Uterus (tissue), 3 donors: ENCODE measurements at regions not wholly inside any gene's neighbourhood (a gene's known extent, or its start where the extent isn't known, plus 50 kb on each side); places are given as distances from the start of the nearest gene placed in this dataset.

Source experiments
- DNase-seq, 2 donors: peaks; one replicate each; pipeline ENCODE4 v3.0.0-alpha.2; 2019 to 2020
- H3K27ac ChIP-seq, 2 donors: fragments of 200-600 bp; sonication (generic); 1 replicate in 1 of 2; 2 replicates in 1 of 2; pipeline ENCODE4 v1.5.1; 2016 to 2018
- H3K27me3 ChIP-seq, 2 donors: fragments of 200-600 bp; sonication (generic); one replicate each; pipeline ENCODE4 v1.5.1; 2018 to 2019; ENCODE audit warnings: control low read depth in 1 of 2
- H3K36me3 ChIP-seq, 2 donors: fragments of 200-600 bp; sonication (generic); one replicate each; pipeline ENCODE4 v1.5.1; 2019; ENCODE audit warnings: control low read depth in 1 of 2
- H3K4me1 ChIP-seq, 2 donors: fragments of 200-600 bp; sonication (generic); one replicate each; pipeline ENCODE4 v1.5.1; 2018 to 2019; ENCODE audit warnings: control low read depth in 1 of 2
- H3K4me3 ChIP-seq, 2 donors: fragments of 200-600 bp; sonication (generic); 1 replicate in 1 of 2; 2 replicates in 1 of 2; pipeline ENCODE4 v1.5.1; 2018 to 2019; ENCODE audit warnings: mild to moderate bottlenecking in 1 of 2
- H3K9me3 ChIP-seq, 2 donors: fragments of 200-600 bp; sonication (generic); one replicate each; pipeline ENCODE4 v1.5.1; 2019; ENCODE audit warnings: control low read depth in 1 of 2
- POLR2A ChIP-seq, 2 donors: fragments of 450-650 bp; IDR thresholded peaks; one replicate each; pipeline ENCODE4 v1.6.1; 2016; ENCODE audit warnings: antibody characterized with exemption in 2 of 2, mild to moderate bottlenecking in 1 of 2, moderate library complexity in 1 of 2
- intact Hi-C: fragments of 100-400 bp; cut with DNase I; formaldehyde crosslinking; loops from one replicate; pipeline ENCODE4 v1.15.1; 2023; ENCODE audit warnings: low total_unique reads
- TF ChIP-seq, protein P1 (sequence below), 4 experiments: fragments of 200-600 bp in 2 of 4; fragments of 450-650 bp in 2 of 4; sonication (generic) in 2 of 4; IDR thresholded peaks; one replicate each; pipeline ENCODE4 v1.5.1; 2016 to 2019; ENCODE audit warnings: antibody characterized with exemption in 4 of 4, mild to moderate bottlenecking in 2 of 4, moderate library complexity in 1 of 4
- donor health status: DM: yes; HTN: yes; CAD: no.

- intact Hi-C loops: no loop called here
- Histone ChIP-seq H3K9me3 (no peaks in the 10 kb centered on the region), H3K27me3 (no peaks in the 10 kb centered on the region), H3K4me1 (no peaks in the 10 kb centered on the region), H3K36me3 (no peaks in the 10 kb centered on the region), H3K4me3 (no peak overlapping the region), H3K27ac (no peak overlapping the region)
- TF ChIP-seq, protein P1, sequence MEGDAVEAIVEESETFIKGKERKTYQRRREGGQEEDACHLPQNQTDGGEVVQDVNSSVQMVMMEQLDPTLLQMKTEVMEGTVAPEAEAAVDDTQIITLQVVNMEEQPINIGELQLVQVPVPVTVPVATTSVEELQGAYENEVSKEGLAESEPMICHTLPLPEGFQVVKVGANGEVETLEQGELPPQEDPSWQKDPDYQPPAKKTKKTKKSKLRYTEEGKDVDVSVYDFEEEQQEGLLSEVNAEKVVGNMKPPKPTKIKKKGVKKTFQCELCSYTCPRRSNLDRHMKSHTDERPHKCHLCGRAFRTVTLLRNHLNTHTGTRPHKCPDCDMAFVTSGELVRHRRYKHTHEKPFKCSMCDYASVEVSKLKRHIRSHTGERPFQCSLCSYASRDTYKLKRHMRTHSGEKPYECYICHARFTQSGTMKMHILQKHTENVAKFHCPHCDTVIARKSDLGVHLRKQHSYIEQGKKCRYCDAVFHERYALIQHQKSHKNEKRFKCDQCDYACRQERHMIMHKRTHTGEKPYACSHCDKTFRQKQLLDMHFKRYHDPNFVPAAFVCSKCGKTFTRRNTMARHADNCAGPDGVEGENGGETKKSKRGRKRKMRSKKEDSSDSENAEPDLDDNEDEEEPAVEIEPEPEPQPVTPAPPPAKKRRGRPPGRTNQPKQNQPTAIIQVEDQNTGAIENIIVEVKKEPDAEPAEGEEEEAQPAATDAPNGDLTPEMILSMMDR (IDR thresholded peaks at IDR 0.05): no peak
- no peak for TF ChIP-seq POLR2A (IDR thresholded peaks at IDR 0.05)
- DNase-seq: no peak
Measured at GRCh38 chr2:226057365-226057764, 657.9 kb downstream of the NYAP2 start.

DNA sequence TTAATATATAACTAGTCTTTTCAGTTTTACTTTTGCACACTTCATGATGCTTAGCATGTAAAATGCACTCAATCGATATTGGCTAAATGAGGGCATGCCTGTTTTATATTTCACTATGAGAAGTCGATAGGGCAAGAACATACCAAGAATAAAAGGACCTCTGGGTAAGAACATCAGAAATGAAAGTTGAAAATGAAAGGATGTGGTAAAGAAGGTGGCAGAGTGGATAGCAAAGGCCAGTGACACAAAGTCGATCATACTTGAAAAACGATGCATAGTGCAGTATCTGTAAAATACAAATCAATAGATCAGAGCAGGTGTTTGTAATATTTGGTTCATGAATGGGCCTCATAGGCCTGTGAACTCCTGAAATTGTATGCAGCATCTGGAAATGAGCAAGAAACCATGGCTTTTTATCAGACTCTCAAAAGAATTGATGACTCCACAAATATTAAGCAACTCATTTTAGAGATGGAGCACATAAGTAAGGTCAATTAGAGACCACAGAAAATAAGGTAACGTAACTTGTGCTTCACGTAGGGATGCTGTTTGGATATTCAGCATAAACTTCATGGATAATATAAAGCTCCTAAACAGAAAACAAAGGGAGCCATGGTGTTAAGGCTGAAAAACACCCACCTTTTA lies 653.4 kb downstream of the NYAP2 start:
- TF ChIP-seq, protein P1 (IDR thresholded peaks at IDR 0.05): no peak
- no peak for TF ChIP-seq POLR2A (IDR thresholded peaks at IDR 0.05)
- no peak for DNase-seq
- H3K4me3 ChIP-seq: no peak overlapping the region
- H3K27ac ChIP-seq: no peak overlapping the region
- intact Hi-C loops: no loop called here
- no peaks in the 10 kb centered on the region for H3K9me3 ChIP-seq
- H3K4me1 ChIP-seq: no peaks in the 10 kb centered on the region
- H3K27me3 ChIP-seq: no peaks in the 10 kb centered on the region
- H3K36me3 ChIP-seq: no peaks in the 10 kb centered on the region

DNA sequence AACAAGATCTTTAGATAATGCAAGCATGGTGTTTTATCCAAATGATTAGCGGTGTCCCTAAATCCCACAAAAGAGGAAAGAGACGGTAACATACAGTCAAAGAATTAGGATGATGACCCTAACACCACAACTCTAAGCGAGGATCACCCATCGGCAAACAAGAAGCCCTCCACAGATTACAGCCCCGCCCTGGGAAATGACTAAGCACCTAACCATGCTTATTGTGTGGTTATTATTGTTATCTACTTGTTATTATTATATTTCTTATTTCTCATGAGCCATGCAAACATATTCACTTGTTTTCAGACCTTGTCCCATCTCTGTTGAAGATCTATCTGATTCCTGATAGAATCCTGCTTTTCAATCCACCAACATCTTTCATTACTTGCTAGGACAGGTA lies 651.3 kb downstream of the NYAP2 start:
- no peaks in the 10 kb centered on the region for H3K36me3 ChIP-seq
- H3K4me1 ChIP-seq: no peaks in the 10 kb centered on the region
- TF ChIP-seq, protein P1 (IDR thresholded peaks at IDR 0.05): no peak
- no peak for TF ChIP-seq POLR2A (IDR thresholded peaks at IDR 0.05)
- intact Hi-C loops: no loop called here
- no peak overlapping the region for H3K27ac ChIP-seq
- H3K4me3 ChIP-seq: no peak overlapping the region
- DNase-seq: no peak
- no peaks in the 10 kb centered on the region for H3K9me3 ChIP-seq
- no peaks in the 10 kb centered on the region for H3K27me3 ChIP-seq

DNA sequence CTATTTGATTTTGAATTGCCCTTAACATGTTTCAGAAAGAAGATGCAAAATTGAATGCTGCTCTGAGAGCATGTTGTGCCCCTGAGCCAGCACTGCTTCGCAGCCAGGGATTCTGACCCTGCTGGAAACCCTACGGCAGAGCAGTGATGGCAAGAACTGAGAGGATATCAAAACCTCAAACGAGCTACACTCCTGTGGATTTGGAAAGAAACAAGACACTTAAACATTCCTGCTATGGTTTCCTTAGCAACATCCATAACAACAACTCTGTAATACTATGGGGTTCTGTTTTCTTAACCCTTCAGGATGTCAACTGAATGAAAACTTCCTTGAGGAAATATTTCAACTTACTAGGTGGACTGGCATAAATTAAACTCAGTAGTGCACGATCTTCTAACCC lies 649.1 kb downstream of the NYAP2 start:
- Histone ChIP-seq H3K27me3 (no peaks in the 10 kb centered on the region), H3K4me3 (no peak overlapping the region), H3K36me3 (no peaks in the 10 kb centered on the region), H3K27ac (no peak overlapping the region), H3K9me3 (no peaks in the 10 kb centered on the region), H3K4me1 (no peaks in the 10 kb centered on the region)
- TF ChIP-seq POLR2A (IDR thresholded peaks at IDR 0.05): no peak
- TF ChIP-seq, protein P1 (IDR thresholded peaks at IDR 0.05): no peak
- no peak for DNase-seq
- intact Hi-C loops: no loop called here

- no peak for DNase-seq
- no peak overlapping the region for H3K4me3 ChIP-seq
- no peak overlapping the region for H3K27ac ChIP-seq
- no peaks in the 10 kb centered on the region for H3K4me1 ChIP-seq
- TF ChIP-seq POLR2A (IDR thresholded peaks at IDR 0.05): no peak
- TF ChIP-seq, protein P1 (IDR thresholded peaks at IDR 0.05): no peak
- H3K27me3 ChIP-seq: no peaks in the 10 kb centered on the region
- H3K36me3 ChIP-seq: no peaks in the 10 kb centered on the region
- no peaks in the 10 kb centered on the region for H3K9me3 ChIP-seq
- intact Hi-C loops: no loop called here
Measured at GRCh38 chr2:226045080-226045479, 645.6 kb downstream of the NYAP2 start.
